ENCODE measurements at regions not wholly inside any gene's neighbourhood (a gene's known extent, or its start where the extent isn't known, plus 50 kb on each side); places are given as distances from the start of the nearest gene placed in this dataset.

- TF ChIP-seq ARNTL (CRISPR knock-in tag; IDR thresholded peaks at IDR 0.05; ENCODE audit: borderline replicate concordance, low read depth): no peak
- TF ChIP-seq ZNF70 (CRISPR knock-in tag; IDR thresholded peaks at IDR 0.05): no peak
- TF ChIP-seq ZNF8 (CRISPR knock-in tag; IDR thresholded peaks at IDR 0.05): no peak
- no peak for TF ChIP-seq RARB (CRISPR knock-in tag; IDR thresholded peaks at IDR 0.05)
- TF ChIP-seq ESRRG (CRISPR knock-in tag; IDR thresholded peaks at IDR 0.05): no peak
- no peak for TF ChIP-seq BACH2 (CRISPR knock-in tag; IDR thresholded peaks at IDR 0.05; ENCODE audit: borderline replicate concordance)
- TF ChIP-seq PATZ1 (CRISPR knock-in tag; IDR thresholded peaks at IDR 0.05; ENCODE audit: borderline replicate concordance): no peak
- no peak for TF ChIP-seq CSRNP3 (CRISPR knock-in tag; IDR thresholded peaks at IDR 0.05)
- TF ChIP-seq ZFP30 (CRISPR knock-in tag; IDR thresholded peaks at IDR 0.05): no peak
- no peak for TF ChIP-seq PPARA (CRISPR knock-in tag; IDR thresholded peaks at IDR 0.05; ENCODE audit: borderline replicate concordance)
- TF ChIP-seq ZFP3 (CRISPR knock-in tag; IDR thresholded peaks at IDR 0.05): no peak
- TF ChIP-seq POU6F1 (CRISPR knock-in tag; IDR thresholded peaks at IDR 0.05; ENCODE audit: borderline replicate concordance, low read depth): no peak
Measured at GRCh38 chr18:78101091-78101490, 851.4 kb downstream of the GALR1 start.
